ENCODE measurements at regions not wholly inside any gene's neighbourhood (a gene's known extent, or its start where the extent isn't known, plus 50 kb on each side); places are given as distances from the start of the nearest gene placed in this dataset.
"Not testable (repeated sequence)": the region's sequence is repeated elsewhere in the genome, so short reads cannot be mapped to it uniquely, and the experiment has no call there.

DNA sequence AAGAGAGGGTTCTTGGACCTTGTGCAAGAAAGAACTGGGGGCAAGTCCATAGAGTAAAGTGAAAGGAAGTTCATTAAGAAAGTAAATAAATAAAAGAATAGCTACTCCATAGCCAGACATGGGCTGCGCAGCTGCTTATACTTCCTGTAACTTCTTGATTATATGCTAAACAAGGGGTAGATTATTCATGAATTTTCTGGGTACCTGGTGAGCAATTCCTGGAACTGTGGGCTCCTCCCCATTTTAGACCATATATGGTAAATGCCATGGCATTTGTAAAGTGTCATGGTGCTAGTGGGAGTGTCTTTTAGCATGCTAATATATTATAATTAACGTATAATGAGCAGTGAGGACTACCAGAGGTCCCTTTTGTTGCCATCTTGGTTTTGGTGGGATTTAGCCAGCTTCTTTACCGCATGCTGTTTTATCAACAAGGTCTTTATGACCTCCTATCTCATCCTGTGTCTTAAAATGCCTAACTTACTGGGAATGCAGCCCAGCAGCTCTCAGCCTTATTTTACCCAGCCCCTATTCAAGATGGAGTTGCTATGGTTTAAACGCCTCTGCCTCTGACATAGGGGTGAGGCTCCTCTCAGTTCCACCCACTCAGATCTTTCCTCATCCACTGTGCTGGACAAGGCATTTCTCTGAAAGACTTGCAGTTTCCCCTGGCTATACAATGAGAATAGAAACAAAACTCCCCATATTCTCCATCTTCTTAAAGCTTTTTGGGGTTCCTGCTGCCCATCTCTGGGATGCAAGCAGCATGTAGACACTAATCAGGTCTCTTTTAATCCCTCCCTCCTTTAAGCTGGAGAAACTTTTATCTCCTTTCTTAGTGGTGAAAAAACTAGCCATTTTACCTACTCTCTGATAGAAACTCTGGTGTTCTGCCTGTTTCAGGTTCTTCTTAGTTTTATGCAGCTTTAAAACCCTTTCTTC is 91.2 kb downstream of the ARRDC3 start:
- CTCF ChIA-PET, result interaction anchor here (1.1 to 1.2 kb wide), 2 partner anchors 11 to 12 kb away, joined by 3 to 4 read pairs; no protein-coding TSS in a partner anchor
- POLR2A ChIA-PET, result no interaction called here

DNA sequence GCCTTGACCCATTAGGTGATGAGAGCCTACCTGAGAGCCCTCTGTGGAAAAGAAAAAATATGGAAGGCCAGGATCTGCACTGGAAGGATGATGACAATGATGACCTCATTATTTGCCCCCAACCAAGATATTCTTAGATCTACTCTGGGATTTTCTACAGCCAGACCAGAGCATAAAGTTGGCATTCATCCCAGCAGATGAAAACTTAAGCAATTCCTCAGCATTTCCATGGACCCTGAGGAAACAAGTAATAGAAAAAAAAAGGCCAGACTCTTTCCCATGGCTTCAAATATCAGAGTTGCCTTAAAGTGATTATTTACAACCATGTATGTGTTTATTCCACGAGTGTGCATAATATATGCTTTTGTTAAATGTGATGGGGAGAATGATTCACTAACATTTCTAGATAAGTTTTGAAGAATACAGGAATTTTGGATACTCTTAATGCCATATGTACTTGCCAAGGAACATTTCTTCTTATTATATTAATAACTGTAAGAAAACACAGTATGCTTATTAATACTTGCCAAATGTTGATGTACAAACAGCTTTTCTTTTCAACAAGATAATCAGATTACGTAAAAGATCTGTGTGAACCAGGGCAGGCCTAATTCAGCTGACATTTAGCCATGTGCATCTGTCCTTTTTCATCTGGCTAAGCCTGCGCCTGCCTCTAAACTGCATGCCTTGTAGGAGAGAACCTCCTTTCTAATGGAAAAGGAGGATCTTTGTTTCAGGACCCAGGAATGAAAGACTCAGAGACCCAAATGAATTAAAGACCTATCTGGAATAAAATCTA is 94.8 kb downstream of the ARRDC3 start:
- POLR2A ChIA-PET, result no interaction called here
- CTCF ChIA-PET, result no interaction called here

DNA sequence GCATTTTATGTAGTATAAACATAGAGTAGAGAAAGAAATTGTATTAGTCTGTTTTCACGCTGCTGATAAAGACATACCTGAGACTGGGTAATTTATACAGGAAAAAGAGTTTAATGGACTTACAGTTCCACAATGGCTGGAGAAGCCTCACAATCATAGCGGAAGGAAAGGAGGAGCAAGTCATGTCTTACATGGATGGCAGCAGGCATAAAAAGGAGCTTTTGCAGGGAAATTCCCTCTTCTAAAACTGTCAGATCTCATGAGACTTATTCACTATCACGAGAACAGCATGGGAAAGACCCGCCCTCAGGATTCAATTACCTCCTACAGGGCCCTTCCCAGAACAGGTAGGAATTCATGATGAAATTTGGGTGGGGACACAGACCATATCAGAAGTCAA is 98.1 kb downstream of the ARRDC3 start:
- CTCF ChIA-PET, POLR2A ChIA-PET: not testable (repeated sequence)

DNA sequence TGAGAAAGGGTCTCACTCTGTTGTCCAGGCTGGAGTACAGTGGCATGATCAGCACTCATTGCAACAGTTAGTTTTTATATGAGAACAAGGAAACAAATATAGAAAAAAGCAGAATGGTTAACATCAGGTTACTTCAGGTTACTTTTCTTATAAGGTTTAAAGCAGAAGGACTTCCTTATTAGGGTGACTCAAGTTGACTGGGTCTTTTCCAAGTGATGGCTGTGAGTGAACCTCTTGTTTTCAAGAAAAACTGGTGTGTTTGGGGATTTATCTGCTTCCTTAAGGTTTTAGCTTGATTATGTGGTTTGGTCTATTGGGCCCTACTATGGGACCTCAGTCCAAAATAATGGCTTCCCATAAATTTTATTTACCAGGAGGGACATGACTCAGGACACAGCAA is 99.2 kb downstream of the ARRDC3 start:
- ChIA-PET POLR2A (interaction anchor here (0.8 to 1.1 kb wide), 2 partner anchors 90 to 97 kb away, joined by 3 read pairs; no protein-coding TSS in a partner anchor), CTCF (interaction anchor here (0.8 kb wide), 1 partner anchor 11 kb away, joined by 3 read pairs; no protein-coding TSS in a partner anchor)

DNA sequence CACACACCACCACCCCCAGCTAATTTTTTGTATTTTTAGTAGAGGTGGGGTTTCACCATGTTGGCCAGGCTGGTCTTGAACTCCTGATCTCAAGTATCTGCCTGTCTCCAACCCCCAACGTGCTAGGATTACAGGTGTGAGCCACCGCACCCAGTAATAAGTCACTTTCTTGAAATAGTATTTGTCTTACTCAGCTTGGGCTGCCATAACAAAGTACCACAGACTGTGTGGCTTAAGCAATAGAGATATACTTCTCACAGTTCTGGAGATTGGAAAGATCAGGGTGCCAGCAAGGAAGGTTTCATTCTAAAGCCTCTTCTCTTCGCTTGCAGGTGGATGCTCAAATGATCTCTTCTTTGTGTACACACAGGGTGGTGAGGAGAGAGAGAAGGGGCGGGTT is 99.8 kb downstream of the ARRDC3 start:
- POLR2A ChIA-PET, result interaction anchor here (0.8 to 1.1 kb wide), 2 partner anchors 91 to 98 kb away, joined by 3 read pairs; no protein-coding TSS in a partner anchor
- CTCF ChIA-PET, result no interaction called here

DNA sequence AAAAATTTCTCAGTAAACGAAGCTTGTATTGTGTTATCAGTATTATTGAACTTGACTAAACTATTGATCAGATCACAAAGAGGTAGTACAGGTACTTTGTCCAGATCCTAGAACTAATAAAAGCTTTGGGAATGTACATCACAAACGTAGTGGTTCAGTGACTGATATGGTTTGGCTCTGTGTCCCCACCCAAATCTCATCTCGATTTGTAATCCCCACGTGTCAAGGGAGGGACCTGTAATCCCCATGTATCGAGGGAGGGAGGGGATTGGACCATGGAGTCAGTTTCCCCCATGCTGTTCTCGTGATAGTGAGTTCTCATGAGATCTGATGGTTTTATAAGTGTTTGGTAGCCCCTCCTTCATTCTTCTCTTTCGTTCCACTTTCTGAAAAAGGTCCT is 100.9 kb downstream of the ARRDC3 start:
- ChIA-PET POLR2A (interaction anchor here (1.0 kb wide), 1 partner anchor 32 kb away, joined by 3 read pairs; no protein-coding TSS in a partner anchor), CTCF (interaction anchor here (0.5 to 1.3 kb wide), 3 partner anchors 36 to 103 kb away, joined by 3 read pairs; no protein-coding TSS in a partner anchor)

DNA sequence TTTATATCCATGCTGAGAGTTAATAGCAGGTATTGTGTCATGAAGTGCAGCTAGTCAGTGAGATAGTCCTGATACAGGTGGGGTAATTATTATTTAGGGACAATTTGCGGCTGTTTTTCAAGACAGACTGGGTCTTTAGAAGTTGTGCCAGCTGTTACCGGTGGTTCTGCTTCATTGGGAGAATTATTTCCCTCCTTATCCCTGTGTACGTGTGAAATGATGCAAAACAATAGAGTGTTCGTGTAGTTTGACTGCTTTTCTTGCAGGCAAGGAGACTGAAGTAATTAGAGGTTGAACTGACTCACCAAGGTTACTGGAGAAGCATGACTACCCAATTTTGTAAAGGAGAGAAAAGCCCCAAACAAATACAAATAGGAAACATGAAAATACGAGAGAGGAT is 101.7 kb downstream of the ARRDC3 start:
- ChIA-PET POLR2A (interaction anchor here (1.0 to 3.0 kb wide), 4 partner anchors 33 to 102 kb away, joined by 3 to 47 read pairs (median 19); partner anchors contain the start of gene ARRDC3), CTCF (interaction anchor here (0.7 to 1.1 kb wide), 3 partner anchors 11 to 99 kb away, joined by 3 read pairs; no protein-coding TSS in a partner anchor)

DNA sequence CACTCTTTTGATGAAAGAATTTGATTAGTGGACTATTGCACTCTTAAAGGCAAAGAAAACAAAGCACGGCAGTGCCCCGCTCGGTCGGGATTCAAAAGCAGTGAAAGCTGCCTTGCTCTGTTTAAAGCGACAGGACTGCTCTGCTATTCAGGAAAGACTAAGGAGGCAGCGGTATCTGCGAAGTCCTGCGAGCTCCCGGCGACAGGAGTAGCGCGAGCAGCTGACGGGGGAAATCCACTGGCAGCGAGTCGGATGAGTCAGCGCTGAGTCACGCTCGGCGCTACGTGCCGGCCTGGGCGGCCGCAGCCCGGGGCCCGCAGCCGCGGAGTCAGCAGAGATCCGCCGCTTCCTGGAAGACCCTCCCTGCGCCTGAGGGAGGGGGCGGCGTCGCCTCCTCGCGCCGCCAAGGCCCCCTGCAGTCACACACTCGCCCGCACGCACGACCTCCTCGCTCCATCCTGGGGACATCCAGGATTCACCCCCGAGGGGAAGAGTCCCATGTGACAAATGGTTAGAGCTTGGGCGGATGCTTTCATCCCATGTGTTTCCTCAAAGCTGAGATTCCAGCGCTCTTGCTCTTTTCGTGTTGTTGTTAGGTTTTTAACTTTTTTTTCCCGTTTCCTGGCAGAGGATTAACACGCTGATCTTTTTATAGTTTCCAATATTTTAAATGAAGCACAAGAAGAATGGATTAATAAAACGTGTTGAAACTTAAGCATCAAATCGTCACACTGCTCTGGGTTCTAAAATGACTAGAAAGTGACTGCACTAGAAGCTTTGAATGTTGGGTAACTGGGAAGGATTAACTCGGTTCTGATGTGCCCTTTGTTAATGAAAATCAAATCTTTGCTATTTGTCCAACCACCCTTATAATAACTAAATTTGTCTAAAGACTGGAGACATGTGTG is 102.5 kb downstream of the ARRDC3 start:
- POLR2A ChIA-PET, result interaction anchor here (1.0 to 3.0 kb wide), 5 partner anchors 31 to 103 kb away, joined by 5 to 47 read pairs (median 10); partner anchors contain the start of gene ARRDC3
- CTCF ChIA-PET, result interaction anchor here (0.6 to 1.3 kb wide), 10 partner anchors 10 to 104 kb away, joined by 3 to 5 read pairs (median 3); partner anchors contain the start of gene ARRDC3

DNA sequence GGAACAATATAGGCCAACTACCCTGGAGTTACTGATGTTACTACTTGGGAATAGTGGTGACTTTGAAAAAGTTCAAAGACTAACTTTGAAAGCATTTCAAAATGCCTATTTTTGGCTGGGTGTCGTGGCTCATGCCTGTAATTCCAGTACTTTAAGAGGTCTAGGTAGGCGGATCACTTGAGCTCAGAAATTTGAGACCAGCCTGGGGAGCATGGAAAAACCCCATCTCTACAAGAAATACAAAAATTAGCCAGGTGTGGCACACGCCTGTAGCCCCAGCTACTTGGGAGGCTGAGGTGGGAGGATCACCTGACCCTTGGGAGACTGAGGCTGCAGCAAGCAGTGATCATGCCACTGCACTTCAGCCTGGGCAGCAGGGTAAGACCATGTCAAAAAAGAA is 105.3 kb downstream of the ARRDC3 start:
- ChIA-PET CTCF (no interaction called here), POLR2A (no interaction called here)

DNA sequence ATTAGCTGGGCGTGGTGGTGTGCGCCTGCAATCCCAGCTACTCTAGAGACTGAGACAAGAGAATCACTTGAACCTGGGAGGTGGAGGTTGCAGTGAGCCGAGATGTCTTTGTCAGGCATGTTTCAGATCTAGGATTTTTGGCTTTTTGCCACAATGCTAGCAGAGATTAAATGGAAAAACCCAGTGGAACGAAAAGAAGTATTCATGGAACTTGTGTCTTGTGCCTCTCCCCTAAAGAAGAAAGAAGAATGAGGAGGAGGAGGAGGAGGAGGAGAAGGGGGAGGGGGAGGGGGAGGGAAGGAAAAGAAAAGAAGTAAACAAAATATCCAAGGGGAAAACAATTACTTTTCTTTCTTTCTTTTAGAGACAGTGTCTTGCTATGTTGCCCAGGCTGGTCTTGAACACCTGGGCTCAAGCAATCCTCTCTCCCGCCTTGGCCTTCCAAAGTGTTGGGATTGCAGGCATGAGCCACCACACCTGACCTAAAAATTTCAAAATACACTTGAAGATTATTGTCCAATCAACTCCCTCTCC is 106.0 kb downstream of the ARRDC3 start:
- POLR2A ChIA-PET, result no interaction called here
- CTCF ChIA-PET, result no interaction called here

DNA sequence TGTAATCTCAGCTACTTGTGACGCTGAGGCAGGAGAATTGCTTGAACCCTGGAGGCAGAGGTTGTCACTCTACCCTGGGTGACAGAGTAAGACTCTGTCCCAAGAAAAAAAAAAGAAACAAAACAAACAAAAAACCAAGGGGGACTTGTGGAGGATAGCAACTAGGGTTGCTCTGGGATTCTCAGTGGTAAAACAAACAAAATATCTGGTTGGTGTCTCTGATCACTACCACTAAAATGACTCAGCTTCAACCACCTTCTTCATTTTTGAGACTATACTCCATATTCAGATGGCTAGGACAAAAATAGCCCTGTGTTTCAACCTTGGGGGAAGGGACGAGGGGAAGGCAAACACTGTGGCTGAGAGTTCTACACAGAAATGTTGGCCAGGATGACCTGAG is 110.3 kb downstream of the ARRDC3 start:
- CTCF ChIA-PET, result interaction anchor here (1.4 kb wide), 1 partner anchor 110 kb away, joined by 3 read pairs; the partner anchor contains the start of gene ARRDC3

DNA sequence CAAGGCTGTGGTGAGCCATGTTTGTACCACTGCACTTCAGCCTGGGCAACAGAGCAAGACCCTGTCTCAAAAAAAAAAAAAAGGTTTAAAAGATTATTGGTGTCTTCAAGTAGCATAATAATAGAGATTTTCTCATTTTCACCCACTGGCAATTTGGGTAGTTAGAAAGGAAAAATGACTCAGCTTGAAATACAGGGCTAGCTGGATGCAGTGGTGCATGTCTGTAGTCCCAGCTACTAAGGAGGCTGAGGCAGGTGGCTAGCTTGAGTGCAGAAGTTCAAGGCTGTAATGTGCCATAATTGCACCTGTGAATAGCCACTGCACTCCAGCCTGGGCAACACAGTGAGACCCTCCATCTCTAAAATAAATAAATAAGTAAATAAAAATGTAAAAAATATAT is 111.1 kb downstream of the ARRDC3 start:
- POLR2A ChIA-PET, result interaction anchor here (0.9 kb wide), 1 partner anchor 109 kb away, joined by 4 read pairs; no protein-coding TSS in a partner anchor
- CTCF ChIA-PET, result interaction anchor here (1.4 kb wide), 1 partner anchor 111 kb away, joined by 3 read pairs; the partner anchor contains the start of gene ARRDC3

More for the DNA sequence above, 110.3 kb downstream of the ARRDC3 start:
- POLR2A ChIA-PET, result no interaction called here

DNA sequence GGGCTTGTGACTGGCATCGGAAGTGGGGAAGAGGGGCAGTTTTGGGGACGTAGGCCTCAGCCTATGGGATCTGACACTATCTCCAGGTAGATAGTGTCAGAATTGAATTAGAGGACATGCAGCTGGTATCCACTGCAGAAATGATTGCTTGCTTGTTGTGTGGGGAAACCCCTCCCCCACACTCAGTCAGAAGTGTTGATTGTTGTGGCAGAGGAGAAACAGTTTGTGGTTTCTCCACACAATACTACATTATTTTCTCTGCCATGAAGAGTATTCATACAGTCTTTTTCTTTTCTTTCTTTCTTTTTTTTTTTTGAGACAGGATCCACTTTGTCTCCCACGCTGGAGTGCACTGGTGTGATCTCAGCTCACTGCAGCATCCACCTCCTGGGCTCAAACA is 113.9 kb downstream of the ARRDC3 start:
- ChIA-PET CTCF (interaction anchor here (0.8 to 2.8 kb wide), 3 partner anchors 11 to 116 kb away, joined by 3 to 16 read pairs (median 3); no protein-coding TSS in a partner anchor), POLR2A (interaction anchor here (1.0 kb wide), 1 partner anchor 112 kb away, joined by 4 read pairs; no protein-coding TSS in a partner anchor)

DNA sequence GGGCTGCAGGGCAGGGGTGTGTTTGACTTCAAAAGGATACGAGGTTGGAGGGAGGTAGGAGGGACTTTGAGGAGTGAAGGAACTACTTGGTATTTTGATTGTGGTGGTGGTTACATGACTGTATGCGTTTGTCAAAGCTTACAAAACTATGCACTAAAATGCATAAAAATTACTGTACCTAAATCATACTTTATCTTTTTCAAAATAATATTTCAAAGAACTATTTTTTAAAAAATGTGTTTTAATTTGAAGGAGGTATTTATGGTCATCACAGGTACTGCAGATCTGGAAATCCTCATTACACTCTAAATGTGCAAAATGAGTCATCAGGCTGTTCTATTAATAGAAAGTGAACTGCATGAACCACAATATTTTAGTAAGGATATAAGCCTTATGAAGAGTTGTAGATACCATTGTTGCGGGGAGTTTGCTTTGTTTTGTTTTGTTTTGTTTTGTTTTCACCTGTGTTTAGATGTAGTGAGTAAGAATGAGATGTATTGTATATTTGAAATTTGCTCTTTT is 116.9 kb downstream of the ARRDC3 start:
- ChIA-PET POLR2A (no interaction called here), CTCF (no interaction called here)

DNA sequence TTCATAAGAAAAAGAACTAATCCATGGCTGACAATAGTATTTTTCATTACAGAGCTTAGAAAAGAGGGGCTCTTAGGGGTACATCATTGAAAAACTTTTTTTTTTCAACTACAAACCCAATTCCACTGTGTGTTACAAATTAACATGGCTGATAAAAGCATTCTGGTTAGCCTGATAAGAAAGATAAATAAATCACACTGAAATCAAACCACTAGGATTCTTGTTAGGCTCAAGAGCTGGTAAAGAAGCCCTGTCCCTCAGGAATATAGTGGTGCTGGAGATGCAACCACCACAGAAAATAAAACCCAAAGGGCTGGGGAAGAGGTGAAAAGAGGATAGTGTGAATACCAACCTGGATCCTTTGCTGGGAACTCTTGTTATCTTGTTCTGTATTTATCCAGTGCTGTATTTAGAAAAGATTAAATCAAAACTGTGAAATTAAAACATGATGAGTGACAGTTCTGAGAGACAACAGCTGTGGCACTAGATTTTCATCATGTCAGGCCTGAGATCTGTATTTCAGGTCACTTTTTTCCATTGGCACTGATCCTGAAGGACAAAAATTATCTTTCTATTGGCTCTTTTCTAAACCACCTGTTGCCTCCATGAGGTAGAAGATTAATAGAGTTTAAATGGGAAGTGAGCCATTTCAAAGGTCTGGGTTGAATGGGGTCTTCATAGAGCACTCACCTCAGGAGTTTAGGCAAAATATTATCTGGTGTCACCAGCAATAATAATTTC is 118.6 kb downstream of the ARRDC3 start:
- POLR2A ChIA-PET, result no interaction called here

DNA sequence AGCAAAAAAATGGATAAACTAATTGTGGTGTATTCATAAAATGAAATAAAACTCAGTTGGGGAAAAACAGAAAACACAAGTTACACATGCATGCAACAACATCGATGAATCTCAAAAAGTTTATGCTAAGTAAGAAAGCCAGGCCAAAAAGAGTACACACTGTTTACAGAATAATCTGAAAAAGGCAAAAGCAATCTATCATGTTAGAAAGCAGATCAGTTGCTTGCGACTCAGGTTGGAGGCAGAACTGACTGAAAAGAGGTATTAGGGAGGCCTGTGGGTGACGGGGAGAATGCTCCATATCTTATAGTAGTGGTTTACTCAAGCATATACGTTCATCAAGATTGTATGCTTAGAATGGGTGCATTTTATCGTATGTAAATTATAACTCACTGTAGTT is 119.2 kb downstream of the ARRDC3 start:
- POLR2A ChIA-PET, result no interaction called here

More for the DNA sequence above, 118.6 kb downstream of the ARRDC3 start:
- CTCF ChIA-PET, result no interaction called here

DNA sequence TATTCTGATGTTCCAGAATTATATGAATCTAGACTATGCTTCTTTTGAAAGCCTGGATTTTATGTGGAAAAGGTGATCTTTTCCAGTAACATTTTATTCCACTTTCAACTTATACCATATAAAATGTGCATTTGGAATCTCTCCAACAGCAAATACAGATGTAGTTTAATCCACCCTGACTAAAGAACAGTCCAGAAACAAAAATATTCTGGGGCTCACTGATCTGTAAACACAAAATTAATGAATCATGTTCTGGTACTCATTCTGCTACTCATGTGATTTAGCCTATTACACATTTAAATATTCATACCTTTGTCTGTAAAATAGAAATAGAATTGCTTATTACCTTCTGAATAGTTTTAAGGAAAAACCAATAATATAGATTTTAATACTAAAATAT is 125.8 kb downstream of the ARRDC3 start:
- ChIA-PET POLR2A (no interaction called here), CTCF (no interaction called here)

More for the DNA sequence above, 119.2 kb downstream of the ARRDC3 start:
- CTCF ChIA-PET, result no interaction called here

Measured in activated CD8-positive, alpha-beta memory T cell treated with anti-CD3 and anti-CD28 coated beads for 36 hours (primary cell).